ENCODE measurements at regions not wholly inside any gene's neighbourhood (a gene's known extent, or its start where the extent isn't known, plus 50 kb on each side); places are given as distances from the start of the nearest gene placed in this dataset.
"Not testable (repeated sequence)": the region's sequence is repeated elsewhere in the genome, so short reads cannot be mapped to it uniquely, and the experiment has no call there.

DNA sequence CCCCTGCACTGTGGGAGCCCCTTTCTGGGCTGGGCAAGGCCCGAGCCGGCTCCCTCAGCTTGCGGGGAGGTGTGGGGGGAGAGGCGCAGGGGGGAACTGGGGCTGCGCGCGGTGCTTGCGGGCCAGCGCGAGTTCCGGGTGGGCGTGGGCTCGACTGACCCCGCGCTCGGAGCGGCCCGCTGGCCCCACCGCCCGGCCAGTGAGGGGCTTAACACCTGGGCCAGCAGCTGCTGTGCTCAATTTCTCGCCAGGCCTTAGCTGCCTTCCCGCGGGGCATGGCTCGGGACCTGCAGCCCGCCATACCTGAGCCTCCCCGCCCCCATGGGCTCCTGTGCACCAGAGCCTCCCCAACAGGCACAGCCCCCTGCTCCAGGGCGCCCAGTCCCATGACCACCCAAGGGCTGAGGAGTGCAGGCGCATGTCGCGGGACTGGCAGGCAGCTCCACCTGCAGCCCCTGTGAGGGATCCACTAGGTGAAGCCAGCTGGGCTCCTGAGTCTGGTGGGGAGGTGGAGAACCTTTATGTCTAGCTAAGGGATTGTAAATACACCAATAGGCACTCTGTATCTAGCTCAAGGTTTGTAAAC lies 122.8 kb upstream of the FAT4 start:
- in situ Hi-C loops (cut with MboI; ENCODE audit: low sequenced_read_pairs); H3K9me1 ChIP-seq (ENCODE audit: insufficient read depth, low read length); H3K9me3 ChIP-seq (ENCODE audit: control insufficient read depth, insufficient read depth, low read length); H4K91ac ChIP-seq (ENCODE audit: insufficient read depth, low read depth, low read length); POLR2A ChIA-PET (ENCODE audit: unreplicated experiment); H4K20me1 ChIP-seq (ENCODE audit: insufficient read depth, low read length); ATAC-seq (ENCODE audit: low read depth); H3K4ac ChIP-seq (ENCODE audit: low read depth, low read length); BruUV-seq (replicated peaks); H3K18ac ChIP-seq (ENCODE audit: low read depth, low read length); H3K23ac ChIP-seq (ENCODE audit: low read depth, low read length); H2BK15ac ChIP-seq (ENCODE audit: low read depth, low read length); dilution Hi-C loops (cut with HindIII; ENCODE audit: low sequenced_read_pairs, unreplicated experiment); H3K36me3 ChIP-seq (ENCODE audit: control insufficient read depth, insufficient read depth, low read length); H3K4me3 ChIP-seq (ENCODE audit: insufficient read depth, low read depth, low read length); H2BK5ac ChIP-seq (ENCODE audit: low read depth, low read length, poor library complexity, severe bottlenecking); DNase-seq; H3K56ac ChIP-seq (ENCODE audit: extremely low read depth, insufficient read depth, low read length); intact Hi-C loops (cut with micrococcal nuclease); H3K14ac ChIP-seq (replicated peaks; ENCODE audit: low read depth, low read length); H3K27me3 ChIP-seq (ENCODE audit: control insufficient read depth, insufficient read depth, low read length); H3K27ac ChIP-seq (ENCODE audit: insufficient read depth, low read length); H4K8ac ChIP-seq (ENCODE audit: low read depth in 2 of 2, low read length in 2 of 2); H2AFZ ChIP-seq (replicated peaks; ENCODE audit: low read length, poor library complexity); H2BK120ac ChIP-seq (ENCODE audit: low read depth, low read length); H3K9ac ChIP-seq (ENCODE audit: low read depth, low read length); H3K79me1 ChIP-seq (ENCODE audit: low read depth in 1 of 2, low read length in 2 of 2); H3K4me2 ChIP-seq (ENCODE audit: low read depth, low read length); H2AK9ac ChIP-seq (replicated peaks; ENCODE audit: low read depth, low read length, poor library complexity); H2AK5ac ChIP-seq (ENCODE audit: low read depth, low read length); H3K4me1 ChIP-seq (ENCODE audit: control insufficient read depth, insufficient read depth, low read length); H4K5ac ChIP-seq (ENCODE audit: low read depth, low read length); H2BK20ac ChIP-seq (ENCODE audit: low read depth, low read length): not testable (repeated sequence)
- CTCF ChIA-PET = interaction anchor here (0.7 kb wide), 1 partner anchor 869 kb away, joined by 3 read pairs; no protein-coding TSS in a partner anchor
- WGBS, 2 experiments (ENCODE audit: extremely low coverage in 2 of 2, insufficient read length in 1 of 2) = 100% methylated on average over 3 of the region's 30 CpGs; no CpG with 5 or more reads in 1 of the 2 experiments

Measured in IMR-90 (cell line).